GM12878 (cell line): ENCODE measurements at regions not wholly inside any gene's neighbourhood (a gene's known extent, or its start where the extent isn't known, plus 50 kb on each side); places are given as distances from the start of the nearest gene placed in this dataset.

Source experiments
- ATAC-seq: fragments of 200-7000 bp; cut with Tn5 transposase; 3 replicates; pipeline ENCODE4 v1.9.1; 2020; ENCODE audit warnings: mild to moderate bottlenecking, moderate library complexity
- BruUV-seq: library from RNA; stranded (reverse); fragments of 400-500 nt; replicated peaks from 2 replicates; lab custom pipeline; 2021; lab: Mats Ljungman, UMichigan
- CTCF ChIA-PET: fragments of 300-600 bp; sonication (Branson Sonifier 250); formaldehyde crosslinking; extraction: SDS; loops from one replicate; lab custom pipeline; 2021; ENCODE audit warnings: inconsistent platforms; lab: Yijun Ruan, JAX
- POLR2A ChIA-PET: fragments of 350-600 bp; formaldehyde crosslinking; extraction: SDS; loops from one replicate; lab custom pipeline; 2021; ENCODE audit warnings: inconsistent platforms; lab: Charles Lee
- RAD21 ChIA-PET: fragments of 300-600 bp; sonication (Branson Sonifier 250); formaldehyde crosslinking; loops from one replicate; lab custom pipeline; 2023; ENCODE audit warnings: antibody characterized with exemption; ENCODE audit not compliant: unreplicated experiment; lab: Charles Lee
- SMC1A ChIA-PET: fragments of 300-600 bp; sonication (Branson Sonifier 250); formaldehyde crosslinking; loops from one replicate; lab custom pipeline; 2023; ENCODE audit not compliant: unreplicated experiment, uncharacterized antibody; lab: Charles Lee
- DNase-seq: peaks from one replicate; pipeline ENCODE4 v3.0.0-alpha.2; 2011; ENCODE audit warnings: low read depth, low spot score
- FAIRE-seq: peaks from 3 replicates; lab custom pipeline; 2011; peaks lifted over from hg19 to GRCh38; lab: Jason Lieb, UNC
- H2AFZ ChIP-seq: 2 replicates; pipeline ENCODE4 v1.6.0; 2011; ENCODE audit warnings: low read depth, low read length, control low read depth; ENCODE audit not compliant: control insufficient read depth
- H3K27ac ChIP-seq: 2 replicates; pipeline ENCODE4 v1.5.1; 2011; ENCODE audit warnings: control low read depth; ENCODE audit not compliant: control insufficient read depth, insufficient read depth
- H3K27me3 ChIP-seq, 2 experiments: replicated peaks in 1 of 2; 2 replicates each; pipeline versions ENCODE4 v1.6.0 to v1.6.1; 2011; ENCODE audit warnings: low read length in 1 of 2; ENCODE audit not compliant: control insufficient read depth in 2 of 2, insufficient read depth in 2 of 2
- H3K36me3 ChIP-seq, 2 experiments: 2 replicates each; pipeline ENCODE4 v1.5.1; 2011; ENCODE audit warnings: low read length in 1 of 2; ENCODE audit not compliant: control insufficient read depth in 2 of 2, insufficient read depth in 2 of 2
- H3K4me1 ChIP-seq: 2 replicates; pipeline ENCODE4 v1.6.1; 2011; ENCODE audit warnings: mild to moderate bottlenecking, low read length, moderate library complexity, mixed read lengths; ENCODE audit not compliant: control insufficient read depth, insufficient read depth
- H3K4me2 ChIP-seq: 2 replicates; pipeline ENCODE4 v1.6.0; 2011; ENCODE audit warnings: control low read depth; ENCODE audit not compliant: control insufficient read depth, insufficient read depth
- H3K4me3 ChIP-seq: fragments of 200-600 bp; sonication (generic); 2 replicates; pipeline ENCODE4 v1.5.1; 2016
- H3K79me2 ChIP-seq: 2 replicates; pipeline ENCODE4 v1.6.0; 2011; ENCODE audit warnings: low read length; ENCODE audit not compliant: control insufficient read depth, insufficient read depth
- H3K9ac ChIP-seq: 2 replicates; pipeline ENCODE4 v1.8.0; 2011; ENCODE audit warnings: low read length, control low read depth, mixed read lengths; ENCODE audit not compliant: control insufficient read depth, insufficient read depth
- H3K9me3 ChIP-seq: replicated peaks from 3 replicates; pipeline ENCODE4 v1.5.1; 2011; ENCODE audit warnings: mild to moderate bottlenecking, low read length; ENCODE audit not compliant: control insufficient read depth, insufficient read depth
- H4K20me1 ChIP-seq: 2 replicates; pipeline ENCODE4 v1.6.0; 2011; ENCODE audit not compliant: control insufficient read depth, insufficient read depth
- E2F4 ChIP-seq: IDR thresholded peaks from 2 replicates; pipeline ENCODE4 v1.6.1; 2012; ENCODE audit warnings: low read depth, low read length, improper control_type of control experiment
- GABPA ChIP-seq: IDR thresholded peaks from 2 replicates; pipeline ENCODE4 v1.6.1; 2014; ENCODE audit warnings: antibody characterized with exemption, low read depth, mild to moderate bottlenecking, inconsistent platforms
- IKZF2 ChIP-seq, 2 experiments: fragments of 450-650 bp; IDR thresholded peaks; 2 replicates each; pipeline ENCODE4 v1.6.1; 2017; ENCODE audit warnings: mild to moderate bottlenecking in 2 of 2, moderate library complexity in 2 of 2
- JUND ChIP-seq: IDR thresholded peaks from 2 replicates; pipeline ENCODE4 v1.6.1; 2012; ENCODE audit warnings: low read depth, mild to moderate bottlenecking, low read length, improper control_type of control experiment, moderate library complexity
- MTA3 ChIP-seq: IDR thresholded peaks from 2 replicates; pipeline ENCODE4 v1.6.1; 2012; ENCODE audit warnings: low read length, inconsistent platforms, borderline replicate concordance
- MYB ChIP-seq: fragments of 150-350 bp; IDR thresholded peaks from 2 replicates; pipeline ENCODE4 v1.6.1; 2014; ENCODE audit warnings: mild to moderate bottlenecking, low read depth, low read length, borderline replicate concordance
- POLR2AphosphoS5 ChIP-seq: IDR thresholded peaks from 2 replicates; pipeline ENCODE4 v1.6.1; 2011; ENCODE audit warnings: mild to moderate bottlenecking, low read length, inconsistent platforms
- SIN3A ChIP-seq: IDR thresholded peaks from 2 replicates; pipeline ENCODE4 v1.6.1; 2012; ENCODE audit warnings: low read depth, low read length, improper control_type of control experiment
- SUZ12 ChIP-seq: fragments of 200-600 bp; sonication (generic); IDR thresholded peaks from one replicate; pipeline ENCODE4 v1.6.1; 2018; ENCODE audit warnings: antibody characterized with exemption, mild to moderate bottlenecking; ENCODE audit not compliant: unreplicated experiment
- ZNF592 ChIP-seq: fragments of 450-650 bp; IDR thresholded peaks from 2 replicates; pipeline ENCODE4 v1.6.1; 2017; ENCODE audit warnings: mild to moderate bottlenecking, moderate library complexity
- ZZZ3 ChIP-seq: IDR thresholded peaks from 2 replicates; pipeline ENCODE4 v1.6.1; 2011; ENCODE audit warnings: low read depth; ENCODE audit not compliant: control insufficient read depth, insufficient read length
- WGBS: methylation state at CpG from one replicate; pipeline ENCODE4 v1.1.6; 2016; ENCODE audit warnings: low lambda C conversion rate; ENCODE audit not compliant: insufficient replicate concordance, insufficient coverage; ENCODE audit errors: missing lambda C conversion rate; 5-methylcytosine and 5-hydroxymethylcytosine counted together
- in situ Hi-C: fragments of 300-500 bp; cut with MboI; formaldehyde crosslinking; loops from 9 replicates; pipeline ENCODE4 v1.14.3; 2018; ENCODE audit warnings: mixed read lengths
- intact Hi-C: fragments of 100-400 bp; cut with micrococcal nuclease; formaldehyde crosslinking; loops from one replicate; pipeline ENCODE4 v1.14.2; 2022; ENCODE audit not compliant: unreplicated experiment
- TF ChIP-seq, protein P1 (sequence below): fragments of 450-650 bp; IDR thresholded peaks from 2 replicates; pipeline ENCODE4 v1.6.1; 2017; ENCODE audit warnings: low read depth, mild to moderate bottlenecking, moderate library complexity
- TF ChIP-seq, protein P2 (sequence below): IDR thresholded peaks from 2 replicates; pipeline ENCODE4 v1.6.1; 2012; ENCODE audit warnings: low read length, inconsistent platforms

DNA sequence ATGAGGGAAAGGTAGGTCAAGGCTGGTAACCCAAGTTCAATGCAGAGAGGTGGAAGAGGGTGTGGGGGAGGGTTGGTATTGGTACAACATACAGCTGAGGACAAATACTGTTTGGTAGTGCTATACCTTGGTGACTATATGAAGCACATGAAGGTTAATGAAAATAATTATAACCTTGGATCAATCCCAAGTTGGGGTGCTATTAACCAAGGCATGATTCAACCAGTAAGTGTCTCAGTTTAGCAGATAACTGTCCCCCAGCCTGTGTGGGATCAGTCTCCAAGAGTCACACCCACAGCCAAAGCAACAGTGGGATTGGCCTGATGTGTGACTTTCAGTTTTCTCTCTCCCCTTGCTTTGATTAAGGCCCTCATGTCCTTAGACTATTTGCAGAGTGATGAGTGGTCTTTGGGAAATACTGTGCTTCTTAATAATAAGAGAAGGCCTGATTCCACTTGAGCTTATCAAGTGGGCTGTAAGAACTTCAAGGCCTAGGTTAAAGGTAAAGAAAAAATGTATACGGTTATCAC is 80.8 kb downstream of the EOMES start:
- intact Hi-C loops (no loop called here), in situ Hi-C loops (no loop called here)
- H3K36me3 ChIP-seq: no peaks in the 10 kb centered on the region
- no peak overlapping the region for H3K9ac ChIP-seq
- 91% methylated on average over 1 of the region's 1 CpG for WGBS
- H3K27me3 ChIP-seq: no peaks in the 10 kb centered on the region; a peak in 1 of 4 replicates
- DNase-seq: no peak
- no peaks in the 10 kb centered on the region for H3K79me2 ChIP-seq
- POLR2A ChIA-PET: interaction anchor here (0.7 kb wide), 1 partner anchor 282 kb away, joined by 6 read pairs; no protein-coding TSS in a partner anchor
- no peak overlapping the region for H3K27ac ChIP-seq
- FAIRE-seq: no peak
- no peak for ATAC-seq
- RAD21 ChIA-PET: no interaction called here
- H4K20me1 ChIP-seq: no peaks in the 10 kb centered on the region
- CTCF ChIA-PET: interaction anchor here (0.6 to 0.7 kb wide), 2 partner anchors 44 to 79 kb away, joined by 3 to 5 read pairs; no protein-coding TSS in a partner anchor
- no peak overlapping the region for H3K4me2 ChIP-seq
- H2AFZ ChIP-seq: no peak overlapping the region
- SMC1A ChIA-PET: interaction anchor here (0.6 to 1.7 kb wide), 5 partner anchors 8 to 1203 kb away, joined by 3 to 4 read pairs (median 3); no protein-coding TSS in a partner anchor
- no TSS peak for BruUV-seq
- no peaks in the 10 kb centered on the region; the same call in 1 of the 2 replicates for H3K4me1 ChIP-seq
- H3K4me3 ChIP-seq: no peak overlapping the region
- H3K9me3 ChIP-seq: no peaks in the 10 kb centered on the region
- no peak for TF ChIP-seq JUND
- no peak for TF ChIP-seq SIN3A
- no peak for TF ChIP-seq ZNF592
- TF ChIP-seq, protein P1, sequence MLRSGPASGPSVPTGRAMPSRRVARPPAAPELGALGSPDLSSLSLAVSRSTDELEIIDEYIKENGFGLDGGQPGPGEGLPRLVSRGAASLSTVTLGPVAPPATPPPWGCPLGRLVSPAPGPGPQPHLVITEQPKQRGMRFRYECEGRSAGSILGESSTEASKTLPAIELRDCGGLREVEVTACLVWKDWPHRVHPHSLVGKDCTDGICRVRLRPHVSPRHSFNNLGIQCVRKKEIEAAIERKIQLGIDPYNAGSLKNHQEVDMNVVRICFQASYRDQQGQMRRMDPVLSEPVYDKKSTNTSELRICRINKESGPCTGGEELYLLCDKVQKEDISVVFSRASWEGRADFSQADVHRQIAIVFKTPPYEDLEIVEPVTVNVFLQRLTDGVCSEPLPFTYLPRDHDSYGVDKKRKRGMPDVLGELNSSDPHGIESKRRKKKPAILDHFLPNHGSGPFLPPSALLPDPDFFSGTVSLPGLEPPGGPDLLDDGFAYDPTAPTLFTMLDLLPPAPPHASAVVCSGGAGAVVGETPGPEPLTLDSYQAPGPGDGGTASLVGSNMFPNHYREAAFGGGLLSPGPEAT: no peak
- no peak for TF ChIP-seq POLR2AphosphoS5
- no peak for TF ChIP-seq ZZZ3
- no peak for TF ChIP-seq MTA3
- no peak for TF ChIP-seq GABPA
- no peak for TF ChIP-seq IKZF2 (IDR thresholded peaks at IDR 0.05)
- no peak for TF ChIP-seq SUZ12
- TF ChIP-seq, protein P2, sequence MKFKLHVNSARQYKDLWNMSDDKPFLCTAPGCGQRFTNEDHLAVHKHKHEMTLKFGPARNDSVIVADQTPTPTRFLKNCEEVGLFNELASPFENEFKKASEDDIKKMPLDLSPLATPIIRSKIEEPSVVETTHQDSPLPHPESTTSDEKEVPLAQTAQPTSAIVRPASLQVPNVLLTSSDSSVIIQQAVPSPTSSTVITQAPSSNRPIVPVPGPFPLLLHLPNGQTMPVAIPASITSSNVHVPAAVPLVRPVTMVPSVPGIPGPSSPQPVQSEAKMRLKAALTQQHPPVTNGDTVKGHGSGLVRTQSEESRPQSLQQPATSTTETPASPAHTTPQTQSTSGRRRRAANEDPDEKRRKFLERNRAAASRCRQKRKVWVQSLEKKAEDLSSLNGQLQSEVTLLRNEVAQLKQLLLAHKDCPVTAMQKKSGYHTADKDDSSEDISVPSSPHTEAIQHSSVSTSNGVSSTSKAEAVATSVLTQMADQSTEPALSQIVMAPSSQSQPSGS: no peak
- no peak for TF ChIP-seq MYB
- no peak for TF ChIP-seq E2F4
